ENCODE measurements at regions not wholly inside any gene's neighbourhood (a gene's known extent, or its start where the extent isn't known, plus 50 kb on each side); places are given as distances from the start of the nearest gene placed in this dataset.

GRCh38 chr1:209429611-209430010, 153.9 kb upstream of the CAMK1G start:
- H3K36me3 Mint-ChIP-seq (ENCODE audit: insufficient read depth) = no peaks in the 10 kb centered on the region
- ATAC-seq (no peak), DNase-seq (no peak)
- H3K4me3 Mint-ChIP-seq = no peak overlapping the region
- H3K4me1 Mint-ChIP-seq (ENCODE audit: low read depth) = no peaks in the 10 kb centered on the region
- no peaks in the 10 kb centered on the region for H3K9me3 Mint-ChIP-seq
- H3K27me3 Mint-ChIP-seq (ENCODE audit: low read depth) = peaks cover 19% of the 10 kb centered on the region

- peaks cover 22% of the 10 kb centered on the region for H3K27me3 Mint-ChIP-seq (ENCODE audit: low read depth)
- no peaks in the 10 kb centered on the region for H3K36me3 Mint-ChIP-seq (ENCODE audit: insufficient read depth)
- no peak for DNase-seq
- no peak for ATAC-seq
- no peaks in the 10 kb centered on the region for H3K4me1 Mint-ChIP-seq (ENCODE audit: low read depth)
- H3K4me3 Mint-ChIP-seq = no peak overlapping the region
- no peaks in the 10 kb centered on the region for H3K9me3 Mint-ChIP-seq
Observed at GRCh38 chr1:209430107-209430506, 153.4 kb upstream of the CAMK1G start.

- H3K9me3 Mint-ChIP-seq = no peaks in the 10 kb centered on the region
- H3K36me3 Mint-ChIP-seq (ENCODE audit: insufficient read depth) = no peaks in the 10 kb centered on the region
- peaks cover 25% of the 10 kb centered on the region for H3K27me3 Mint-ChIP-seq (ENCODE audit: low read depth)
- H3K4me1 Mint-ChIP-seq (ENCODE audit: low read depth) = no peaks in the 10 kb centered on the region
- ATAC-seq (no peak), DNase-seq (no peak)
- H3K4me3 Mint-ChIP-seq = no peak overlapping the region
Observed at GRCh38 chr1:209430821-209431259, 152.7 kb upstream of the CAMK1G start.

- DNase-seq (no peak), ATAC-seq (no peak)
- no peak overlapping the region for H3K4me3 Mint-ChIP-seq
- H3K4me1 Mint-ChIP-seq (ENCODE audit: low read depth) = no peaks in the 10 kb centered on the region
- peaks cover 25% of the 10 kb centered on the region for H3K27me3 Mint-ChIP-seq (ENCODE audit: low read depth)
- H3K9me3 Mint-ChIP-seq = no peaks in the 10 kb centered on the region
- H3K36me3 Mint-ChIP-seq (ENCODE audit: insufficient read depth) = no peaks in the 10 kb centered on the region
Observed at GRCh38 chr1:209431402-209431801, 152.1 kb upstream of the CAMK1G start.

- Mint-ChIP-seq H3K36me3 (ENCODE audit: insufficient read depth) (no peaks in the 10 kb centered on the region), H3K4me1 (ENCODE audit: low read depth) (no peaks in the 10 kb centered on the region), H3K9me3 (no peaks in the 10 kb centered on the region), H3K27me3 (ENCODE audit: low read depth) (peaks cover 20% of the 10 kb centered on the region), H3K4me3 (no peak overlapping the region)
- DNase-seq (no peak), ATAC-seq (no peak)
Observed at GRCh38 chr1:209431813-209432442, 151.6 kb upstream of the CAMK1G start.

GRCh38 chr1:209432443-209432825, 151.1 kb upstream of the CAMK1G start:
- no peak for ATAC-seq
- Mint-ChIP-seq H3K4me1 (ENCODE audit: low read depth) (no peaks in the 10 kb centered on the region), H3K36me3 (ENCODE audit: insufficient read depth) (no peaks in the 10 kb centered on the region), H3K27me3 (ENCODE audit: low read depth) (peaks cover 20% of the 10 kb centered on the region), H3K9me3 (no peaks in the 10 kb centered on the region), H3K4me3 (no peak overlapping the region)
- DNase-seq = no peak

GRCh38 chr1:209433649-209434031, 149.9 kb upstream of the CAMK1G start:
- no peak for DNase-seq
- no peaks in the 10 kb centered on the region for H3K9me3 Mint-ChIP-seq
- no peaks in the 10 kb centered on the region for H3K4me1 Mint-ChIP-seq (ENCODE audit: low read depth)
- no peaks in the 10 kb centered on the region for H3K36me3 Mint-ChIP-seq (ENCODE audit: insufficient read depth)
- peaks cover 19% of the 10 kb centered on the region for H3K27me3 Mint-ChIP-seq (ENCODE audit: low read depth)
- H3K4me3 Mint-ChIP-seq = no peak overlapping the region
- ATAC-seq = no peak

- Mint-ChIP-seq H3K4me1 (ENCODE audit: low read depth) (no peaks in the 10 kb centered on the region), H3K27me3 (ENCODE audit: low read depth) (peaks cover 19% of the 10 kb centered on the region), H3K9me3 (no peaks in the 10 kb centered on the region), H3K36me3 (ENCODE audit: insufficient read depth) (no peaks in the 10 kb centered on the region), H3K4me3 (no peak overlapping the region)
- no peak for DNase-seq
- no peak for ATAC-seq
Observed at GRCh38 chr1:209434066-209434465, 149.4 kb upstream of the CAMK1G start.

GRCh38 chr1:209434631-209435217, 148.8 kb upstream of the CAMK1G start:
- H3K36me3 Mint-ChIP-seq (ENCODE audit: insufficient read depth) = no peaks in the 10 kb centered on the region
- peaks cover 19% of the 10 kb centered on the region for H3K27me3 Mint-ChIP-seq (ENCODE audit: low read depth)
- no peak for DNase-seq
- no peak overlapping the region for H3K4me3 Mint-ChIP-seq
- H3K9me3 Mint-ChIP-seq = peaks cover under 1% of the 10 kb centered on the region
- no peak for ATAC-seq
- H3K4me1 Mint-ChIP-seq (ENCODE audit: low read depth) = no peaks in the 10 kb centered on the region

- Mint-ChIP-seq H3K9me3 (peaks cover 6% of the 10 kb centered on the region), H3K27me3 (ENCODE audit: low read depth) (peaks cover 19% of the 10 kb centered on the region), H3K4me1 (ENCODE audit: low read depth) (no peaks in the 10 kb centered on the region), H3K36me3 (ENCODE audit: insufficient read depth) (no peaks in the 10 kb centered on the region), H3K4me3 (no peak overlapping the region)
- ATAC-seq = no peak
- DNase-seq = no peak
Observed at GRCh38 chr1:209435654-209436566, 147.6 kb upstream of the CAMK1G start.

GRCh38 chr1:209439828-209440227, 143.7 kb upstream of the CAMK1G start:
- ATAC-seq (no peak), DNase-seq (no peak)
- Mint-ChIP-seq H3K27me3 (ENCODE audit: low read depth) (peaks cover 9% of the 10 kb centered on the region), H3K4me3 (no peak overlapping the region), H3K4me1 (ENCODE audit: low read depth) (no peaks in the 10 kb centered on the region), H3K9me3 (peaks cover 6% of the 10 kb centered on the region), H3K36me3 (ENCODE audit: insufficient read depth) (no peaks in the 10 kb centered on the region)

- no peaks in the 10 kb centered on the region for H3K27me3 Mint-ChIP-seq (ENCODE audit: low read depth)
- peaks cover 6% of the 10 kb centered on the region for H3K9me3 Mint-ChIP-seq
- H3K4me3 Mint-ChIP-seq = no peak overlapping the region
- no peaks in the 10 kb centered on the region for H3K36me3 Mint-ChIP-seq (ENCODE audit: insufficient read depth)
- no peak for DNase-seq
- no peaks in the 10 kb centered on the region for H3K4me1 Mint-ChIP-seq (ENCODE audit: low read depth)
- no peak for ATAC-seq
Observed at GRCh38 chr1:209443361-209443931, 140.1 kb upstream of the CAMK1G start.

- H3K27me3 Mint-ChIP-seq (ENCODE audit: low read depth) = no peaks in the 10 kb centered on the region
- H3K9me3 Mint-ChIP-seq = peaks cover 6% of the 10 kb centered on the region
- ATAC-seq = no peak
- no peak for DNase-seq
- no peak overlapping the region for H3K4me3 Mint-ChIP-seq
- no peaks in the 10 kb centered on the region for H3K4me1 Mint-ChIP-seq (ENCODE audit: low read depth)
- no peaks in the 10 kb centered on the region for H3K36me3 Mint-ChIP-seq (ENCODE audit: insufficient read depth)
Observed at GRCh38 chr1:209443975-209444651, 139.4 kb upstream of the CAMK1G start.

GRCh38 chr1:209444961-209445360, 138.6 kb upstream of the CAMK1G start:
- Mint-ChIP-seq H3K36me3 (ENCODE audit: insufficient read depth) (no peaks in the 10 kb centered on the region), H3K4me3 (no peak overlapping the region), H3K9me3 (peaks cover 2% of the 10 kb centered on the region), H3K4me1 (ENCODE audit: low read depth) (no peaks in the 10 kb centered on the region), H3K27me3 (ENCODE audit: low read depth) (no peaks in the 10 kb centered on the region)
- ATAC-seq (no peak), DNase-seq (no peak)

Data from activated T-cell treated with anti-CD3 and anti-CD28 coated beads, Interleukin-2, amount 50 U/mL, for 4 hours (primary cell).